ENCODE measurements at regions not wholly inside any gene's neighbourhood (a gene's known extent, or its start where the extent isn't known, plus 50 kb on each side); places are given as distances from the start of the nearest gene placed in this dataset.

- CTCF ChIA-PET, result interaction anchor here (0.6 to 1.0 kb wide), 2 partner anchors 239 to 286 kb away, joined by 3 to 4 read pairs; no protein-coding TSS in a partner anchor
- no peaks in the 10 kb centered on the region for H3K36me3 ChIP-seq (ENCODE audit: control insufficient read depth in 2 of 2, insufficient read depth in 1 of 2, low read length in 2 of 2)
- no peaks in the 10 kb centered on the region for H3K4me1 ChIP-seq (ENCODE audit: control insufficient read depth, insufficient read depth, low read length)
- H3K27ac ChIP-seq (ENCODE audit: extremely low read depth, low read depth, low read length), result no peak overlapping the region
- no peaks in the 10 kb centered on the region for H3K9me3 ChIP-seq (ENCODE audit: control insufficient read depth, insufficient read depth, low read depth, low read length)
- no peak overlapping the region for H3K4me3 ChIP-seq (ENCODE audit: low read depth, low read length)
- TF ChIP-seq, protein P1, sequence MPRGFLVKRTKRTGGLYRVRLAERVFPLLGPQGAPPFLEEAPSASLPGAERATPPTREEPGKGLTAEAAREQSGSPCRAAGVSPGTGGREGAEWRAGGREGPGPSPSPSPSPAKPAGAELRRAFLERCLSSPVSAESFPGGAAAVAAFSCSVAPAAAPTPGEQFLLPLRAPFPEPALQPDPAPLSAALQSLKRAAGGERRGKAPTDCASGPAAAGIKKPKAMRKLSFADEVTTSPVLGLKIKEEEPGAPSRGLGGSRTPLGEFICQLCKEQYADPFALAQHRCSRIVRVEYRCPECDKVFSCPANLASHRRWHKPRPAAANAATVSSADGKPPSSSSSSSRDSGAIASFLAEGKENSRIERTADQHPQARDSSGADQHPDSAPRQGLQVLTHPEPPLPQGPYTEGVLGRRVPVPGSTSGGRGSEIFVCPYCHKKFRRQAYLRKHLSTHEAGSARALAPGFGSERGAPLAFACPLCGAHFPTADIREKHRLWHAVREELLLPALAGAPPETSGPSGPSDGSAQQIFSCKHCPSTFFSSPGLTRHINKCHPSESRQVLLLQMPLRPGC (tag by site-specific recombination; IDR thresholded peaks at IDR 0.05), result no peak
- no peak for TF ChIP-seq ZNF133 (tag by site-specific recombination; IDR thresholded peaks at IDR 0.05)
- POLR2A ChIA-PET, result no interaction called here
Measured at GRCh38 chr2:65549631-65550030, 117.2 kb upstream of the SPRED2 start.

DNA sequence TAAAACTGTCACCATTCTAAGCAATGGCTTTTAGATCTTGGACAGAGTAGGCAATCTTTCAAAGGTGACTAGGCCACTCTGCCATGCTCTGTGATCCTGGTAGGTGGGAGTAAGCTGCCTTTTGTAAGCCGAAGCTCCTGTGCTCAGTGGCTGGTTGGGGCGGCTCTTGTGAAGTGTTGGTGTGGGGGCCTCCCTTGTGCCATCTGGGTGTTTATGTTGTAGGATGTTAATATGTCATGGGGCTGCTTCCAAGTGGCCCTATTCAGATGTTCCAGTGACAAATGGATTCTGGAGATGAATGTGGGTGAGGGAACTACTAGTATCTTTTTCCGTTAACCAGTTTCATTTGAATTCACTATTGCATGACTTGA, 116.8 kb upstream of the SPRED2 start:
- TF ChIP-seq, protein P2, sequence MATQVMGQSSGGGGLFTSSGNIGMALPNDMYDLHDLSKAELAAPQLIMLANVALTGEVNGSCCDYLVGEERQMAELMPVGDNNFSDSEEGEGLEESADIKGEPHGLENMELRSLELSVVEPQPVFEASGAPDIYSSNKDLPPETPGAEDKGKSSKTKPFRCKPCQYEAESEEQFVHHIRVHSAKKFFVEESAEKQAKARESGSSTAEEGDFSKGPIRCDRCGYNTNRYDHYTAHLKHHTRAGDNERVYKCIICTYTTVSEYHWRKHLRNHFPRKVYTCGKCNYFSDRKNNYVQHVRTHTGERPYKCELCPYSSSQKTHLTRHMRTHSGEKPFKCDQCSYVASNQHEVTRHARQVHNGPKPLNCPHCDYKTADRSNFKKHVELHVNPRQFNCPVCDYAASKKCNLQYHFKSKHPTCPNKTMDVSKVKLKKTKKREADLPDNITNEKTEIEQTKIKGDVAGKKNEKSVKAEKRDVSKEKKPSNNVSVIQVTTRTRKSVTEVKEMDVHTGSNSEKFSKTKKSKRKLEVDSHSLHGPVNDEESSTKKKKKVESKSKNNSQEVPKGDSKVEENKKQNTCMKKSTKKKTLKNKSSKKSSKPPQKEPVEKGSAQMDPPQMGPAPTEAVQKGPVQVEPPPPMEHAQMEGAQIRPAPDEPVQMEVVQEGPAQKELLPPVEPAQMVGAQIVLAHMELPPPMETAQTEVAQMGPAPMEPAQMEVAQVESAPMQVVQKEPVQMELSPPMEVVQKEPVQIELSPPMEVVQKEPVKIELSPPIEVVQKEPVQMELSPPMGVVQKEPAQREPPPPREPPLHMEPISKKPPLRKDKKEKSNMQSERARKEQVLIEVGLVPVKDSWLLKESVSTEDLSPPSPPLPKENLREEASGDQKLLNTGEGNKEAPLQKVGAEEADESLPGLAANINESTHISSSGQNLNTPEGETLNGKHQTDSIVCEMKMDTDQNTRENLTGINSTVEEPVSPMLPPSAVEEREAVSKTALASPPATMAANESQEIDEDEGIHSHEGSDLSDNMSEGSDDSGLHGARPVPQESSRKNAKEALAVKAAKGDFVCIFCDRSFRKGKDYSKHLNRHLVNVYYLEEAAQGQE (tag by site-specific recombination; IDR thresholded peaks at IDR 0.05), result no peak
- TF ChIP-seq BCL11A (tag by site-specific recombination; IDR thresholded peaks at IDR 0.05; ENCODE audit: low read depth), result no peak
- TF ChIP-seq ZBTB7A (tag by site-specific recombination; IDR thresholded peaks at IDR 0.05; ENCODE audit: low read depth), result no peak
- TF ChIP-seq ZNF426 (tag by site-specific recombination; IDR thresholded peaks at IDR 0.05), result no peak
- no peak for TF ChIP-seq ZBTB21 (tag by site-specific recombination; IDR thresholded peaks at IDR 0.05)
- peak; percentile 39; the same call in 1 of the 2 replicates for TF ChIP-seq EGR2 (tag by site-specific recombination; IDR thresholded peaks at IDR 0.05; ENCODE audit: low read depth)
- no peak for TF ChIP-seq ZNF843 (tag by site-specific recombination; IDR thresholded peaks at IDR 0.05)
- H3K9me3 ChIP-seq (ENCODE audit: control insufficient read depth, insufficient read depth, low read depth, low read length), result no peaks in the 10 kb centered on the region
- H3K4me1 ChIP-seq (ENCODE audit: control insufficient read depth, insufficient read depth, low read length), result no peaks in the 10 kb centered on the region
- POLR2A ChIA-PET, result no interaction called here
- no peak overlapping the region for H3K4me3 ChIP-seq (ENCODE audit: low read depth, low read length)
- CTCF ChIA-PET, result interaction anchor here (0.6 to 0.7 kb wide), 2 partner anchors 239 to 292 kb away, joined by 3 read pairs; no protein-coding TSS in a partner anchor
- H3K36me3 ChIP-seq (ENCODE audit: control insufficient read depth in 2 of 2, insufficient read depth in 1 of 2, low read length in 2 of 2), result no peaks in the 10 kb centered on the region
- H3K27ac ChIP-seq (ENCODE audit: extremely low read depth, low read depth, low read length), result no peak overlapping the region

DNA sequence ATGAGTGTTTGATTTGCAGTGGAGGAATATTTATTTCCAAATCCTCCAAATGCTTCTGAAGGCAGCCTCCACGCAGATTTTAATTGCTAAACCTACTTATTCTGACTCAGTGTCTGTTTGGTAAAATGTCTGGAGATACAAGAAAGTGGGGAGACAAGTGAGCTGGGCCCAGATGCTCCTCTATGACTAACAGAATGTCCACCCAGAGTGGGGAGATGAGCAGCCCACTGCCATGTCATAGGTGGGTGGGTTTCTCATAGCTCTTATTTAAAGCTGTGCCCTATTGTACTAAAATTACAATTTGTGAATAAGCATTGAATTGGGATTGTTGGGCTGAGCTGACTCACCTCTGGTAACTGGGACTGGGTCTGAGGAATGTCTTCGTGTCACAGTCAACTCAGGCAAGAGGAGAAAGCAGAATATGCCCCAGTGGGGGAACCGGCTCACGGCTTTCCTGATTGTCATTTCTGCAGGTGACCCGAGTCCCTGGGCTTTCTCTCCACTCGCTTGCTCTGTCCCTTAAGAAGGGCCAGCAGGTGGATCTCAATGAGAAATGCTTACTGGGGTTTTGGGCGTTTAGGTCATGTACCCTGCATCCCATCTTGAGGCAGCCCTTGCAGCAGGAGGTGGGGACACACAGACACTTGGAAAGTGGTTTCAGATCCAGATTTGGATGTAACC, 116.3 kb upstream of the SPRED2 start:
- H3K4me3 ChIP-seq (ENCODE audit: low read depth, low read length), result no peak overlapping the region
- no peak overlapping the region for H3K27ac ChIP-seq (ENCODE audit: extremely low read depth, low read depth, low read length)
- CTCF ChIA-PET, result interaction anchor here (0.6 to 1.8 kb wide), 5 partner anchors 9 to 292 kb away, joined by 3 to 6 read pairs (median 5); no protein-coding TSS in a partner anchor
- POLR2A ChIA-PET, result no interaction called here
- no peaks in the 10 kb centered on the region for H3K36me3 ChIP-seq (ENCODE audit: control insufficient read depth in 2 of 2, insufficient read depth in 1 of 2, low read length in 2 of 2)
- H3K9me3 ChIP-seq (ENCODE audit: control insufficient read depth, insufficient read depth, low read depth, low read length), result no peaks in the 10 kb centered on the region
- no peaks in the 10 kb centered on the region for H3K4me1 ChIP-seq (ENCODE audit: control insufficient read depth, insufficient read depth, low read length)
- TF ChIP-seq, protein P3, sequence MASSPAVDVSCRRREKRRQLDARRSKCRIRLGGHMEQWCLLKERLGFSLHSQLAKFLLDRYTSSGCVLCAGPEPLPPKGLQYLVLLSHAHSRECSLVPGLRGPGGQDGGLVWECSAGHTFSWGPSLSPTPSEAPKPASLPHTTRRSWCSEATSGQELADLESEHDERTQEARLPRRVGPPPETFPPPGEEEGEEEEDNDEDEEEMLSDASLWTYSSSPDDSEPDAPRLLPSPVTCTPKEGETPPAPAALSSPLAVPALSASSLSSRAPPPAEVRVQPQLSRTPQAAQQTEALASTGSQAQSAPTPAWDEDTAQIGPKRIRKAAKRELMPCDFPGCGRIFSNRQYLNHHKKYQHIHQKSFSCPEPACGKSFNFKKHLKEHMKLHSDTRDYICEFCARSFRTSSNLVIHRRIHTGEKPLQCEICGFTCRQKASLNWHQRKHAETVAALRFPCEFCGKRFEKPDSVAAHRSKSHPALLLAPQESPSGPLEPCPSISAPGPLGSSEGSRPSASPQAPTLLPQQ (tag by site-specific recombination; IDR thresholded peaks at IDR 0.05), result no peak
- TF ChIP-seq ZNF157 (tag by site-specific recombination; IDR thresholded peaks at IDR 0.05) (no peak), KLF10 (tag by site-specific recombination; IDR thresholded peaks at IDR 0.05) (no peak), ZFP69B (tag by site-specific recombination; IDR thresholded peaks at IDR 0.05) (no peak), ZSCAN30 (tag by site-specific recombination; IDR thresholded peaks at IDR 0.05) (no peak), ZNF239 (tag by site-specific recombination; IDR thresholded peaks at IDR 0.05) (no peak), SP7 (tag by site-specific recombination; IDR thresholded peaks at IDR 0.05) (no peak), ZNF24 (tag by site-specific recombination; IDR thresholded peaks at IDR 0.05) (no peak), MZF1 (tag by site-specific recombination; IDR thresholded peaks at IDR 0.05; ENCODE audit: borderline replicate concordance) (no peak), ZIC2 (tag by site-specific recombination; IDR thresholded peaks at IDR 0.05) (no peak), MEIS1 (CRISPR knock-in tag; IDR thresholded peaks at IDR 0.05; ENCODE audit: borderline replicate concordance) (no peak), KLF1 (tag by site-specific recombination; IDR thresholded peaks at IDR 0.05) (no peak), ZNF510 (tag by site-specific recombination; IDR thresholded peaks at IDR 0.05; ENCODE audit: insufficient replicate concordance) (no peak), ZNF16 (tag by site-specific recombination; IDR thresholded peaks at IDR 0.05; ENCODE audit: low read depth) (no peak), ZNF473 (tag by site-specific recombination; IDR thresholded peaks at IDR 0.05) (no peak)
- TF ChIP-seq, protein P4, sequence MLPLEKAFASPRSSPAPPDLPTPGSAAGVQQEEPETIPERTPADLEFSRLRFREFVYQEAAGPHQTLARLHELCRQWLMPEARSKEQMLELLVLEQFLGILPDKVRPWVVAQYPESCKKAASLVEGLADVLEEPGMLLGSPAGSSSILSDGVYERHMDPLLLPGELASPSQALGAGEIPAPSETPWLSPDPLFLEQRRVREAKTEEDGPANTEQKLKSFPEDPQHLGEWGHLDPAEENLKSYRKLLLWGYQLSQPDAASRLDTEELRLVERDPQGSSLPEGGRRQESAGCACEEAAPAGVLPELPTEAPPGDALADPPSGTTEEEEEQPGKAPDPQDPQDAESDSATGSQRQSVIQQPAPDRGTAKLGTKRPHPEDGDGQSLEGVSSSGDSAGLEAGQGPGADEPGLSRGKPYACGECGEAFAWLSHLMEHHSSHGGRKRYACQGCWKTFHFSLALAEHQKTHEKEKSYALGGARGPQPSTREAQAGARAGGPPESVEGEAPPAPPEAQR (tag by site-specific recombination; IDR thresholded peaks at IDR 0.05), result no peak
